HFFc6 (cell line): ENCODE measurements at regions not wholly inside any gene's neighbourhood (a gene's known extent, or its start where the extent isn't known, plus 50 kb on each side); places are given as distances from the start of the nearest gene placed in this dataset.
A peak's percentile ranks its signal among the peaks of the same experiment; 100 is the strongest.

ENCODE experiments used
- DNase-seq: peaks from one replicate; pipeline ENCODE4 v3.0.0-alpha.2; 2018
- H3K27ac Mint-ChIP-seq: 2 replicates; pipeline ENCODE4 v1.8.0; 2020; ENCODE audit warnings: mild to moderate bottlenecking, mixed read lengths
- H3K27me3 Mint-ChIP-seq: 2 replicates; pipeline ENCODE4 v1.8.0; 2021; ENCODE audit warnings: mild to moderate bottlenecking, moderate library complexity, mixed read lengths; ENCODE audit not compliant: insufficient read depth
- H3K36me3 Mint-ChIP-seq: 2 replicates; pipeline ENCODE4 v1.8.0; 2021; ENCODE audit warnings: low read depth, mixed read lengths
- H3K4me1 Mint-ChIP-seq: 2 replicates; pipeline ENCODE4 v1.8.0; 2020; ENCODE audit warnings: low read depth, mixed read lengths
- H3K4me3 Mint-ChIP-seq: 2 replicates; pipeline ENCODE4 v1.8.0; 2020; ENCODE audit warnings: mild to moderate bottlenecking, moderate library complexity, mixed read lengths
- H3K9me3 Mint-ChIP-seq: 2 replicates; pipeline ENCODE4 v1.8.0; 2020; ENCODE audit warnings: mild to moderate bottlenecking, mixed read lengths
- TF ChIP-seq, protein P1 (sequence below): fragments of 200-600 bp; sonication (generic); IDR thresholded peaks from 2 replicates; pipeline ENCODE4 v1.5.0; 2021; ENCODE audit warnings: antibody characterized with exemption, mild to moderate bottlenecking

GRCh38 chr7:110373859-110374258, 717.1 kb upstream of the LRRN3 start:
- Mint-ChIP-seq H3K4me1 (peaks cover 29% of the 10 kb centered on the region), H3K9me3 (no peaks in the 10 kb centered on the region), H3K4me3 (no peak overlapping the region), H3K27ac (peak overlapping the region; percentile 39; the same call in 1 of the 2 replicates), H3K36me3 (0 out of 2 replicates have a peak, but pooled peaks cover 8% of the 10 kb centered on the region), H3K27me3 (peaks cover 3% of the 10 kb centered on the region; the same call in 1 of the 2 replicates)
- DNase-seq: no peak
- TF ChIP-seq, protein P1, sequence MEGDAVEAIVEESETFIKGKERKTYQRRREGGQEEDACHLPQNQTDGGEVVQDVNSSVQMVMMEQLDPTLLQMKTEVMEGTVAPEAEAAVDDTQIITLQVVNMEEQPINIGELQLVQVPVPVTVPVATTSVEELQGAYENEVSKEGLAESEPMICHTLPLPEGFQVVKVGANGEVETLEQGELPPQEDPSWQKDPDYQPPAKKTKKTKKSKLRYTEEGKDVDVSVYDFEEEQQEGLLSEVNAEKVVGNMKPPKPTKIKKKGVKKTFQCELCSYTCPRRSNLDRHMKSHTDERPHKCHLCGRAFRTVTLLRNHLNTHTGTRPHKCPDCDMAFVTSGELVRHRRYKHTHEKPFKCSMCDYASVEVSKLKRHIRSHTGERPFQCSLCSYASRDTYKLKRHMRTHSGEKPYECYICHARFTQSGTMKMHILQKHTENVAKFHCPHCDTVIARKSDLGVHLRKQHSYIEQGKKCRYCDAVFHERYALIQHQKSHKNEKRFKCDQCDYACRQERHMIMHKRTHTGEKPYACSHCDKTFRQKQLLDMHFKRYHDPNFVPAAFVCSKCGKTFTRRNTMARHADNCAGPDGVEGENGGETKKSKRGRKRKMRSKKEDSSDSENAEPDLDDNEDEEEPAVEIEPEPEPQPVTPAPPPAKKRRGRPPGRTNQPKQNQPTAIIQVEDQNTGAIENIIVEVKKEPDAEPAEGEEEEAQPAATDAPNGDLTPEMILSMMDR: no peak

DNA sequence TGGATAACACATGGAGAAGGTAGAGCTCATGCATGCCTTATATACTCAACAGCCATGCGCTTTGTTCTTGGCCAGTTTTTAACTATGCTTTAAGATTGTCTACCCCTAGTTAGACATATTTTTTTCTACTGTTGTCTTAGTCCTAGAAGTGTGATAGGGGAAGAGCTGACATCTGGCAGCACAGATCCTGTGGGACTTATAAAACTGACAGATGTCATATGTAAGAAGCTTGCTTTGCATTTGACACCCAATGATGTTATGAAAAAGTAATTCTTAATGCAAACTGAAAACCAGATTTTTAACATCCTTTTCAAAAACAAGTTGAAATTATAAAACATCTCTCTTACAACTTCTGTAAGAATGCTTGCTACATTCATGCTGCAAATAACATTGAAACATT, 715.9 kb upstream of the LRRN3 start:
- Mint-ChIP-seq H3K9me3 (no peaks in the 10 kb centered on the region), H3K27ac (no peak overlapping the region), H3K4me3 (no peak overlapping the region), H3K4me1 (peaks cover 29% of the 10 kb centered on the region), H3K27me3 (peaks cover 2% of the 10 kb centered on the region; the same call in 1 of the 2 replicates), H3K36me3 (0 out of 2 replicates have a peak, but pooled peaks cover 8% of the 10 kb centered on the region)
- DNase-seq: no peak
- TF ChIP-seq, protein P1: no peak

GRCh38 chr7:110382736-110383135, 708.2 kb upstream of the LRRN3 start:
- Mint-ChIP-seq H3K27me3 (no peaks in the 10 kb centered on the region), H3K36me3 (no peaks in the 10 kb centered on the region), H3K27ac (no peak overlapping the region), H3K9me3 (no peaks in the 10 kb centered on the region), H3K4me1 (peaks cover 47% of the 10 kb centered on the region), H3K4me3 (no peak overlapping the region)
- TF ChIP-seq, protein P1: no peak
- DNase-seq: no peak

- DNase-seq: no peak
- Mint-ChIP-seq H3K27me3 (no peaks in the 10 kb centered on the region), H3K4me1 (peaks cover 59% of the 10 kb centered on the region), H3K4me3 (peak overlapping the region; percentile 2; the same call in 1 of the 2 replicates), H3K36me3 (no peaks in the 10 kb centered on the region), H3K27ac (no peak overlapping the region; the same call in 1 of the 2 replicates), H3K9me3 (no peaks in the 10 kb centered on the region)
- TF ChIP-seq, protein P1: no peak
Observed at GRCh38 chr7:110386006-110386405, 704.9 kb upstream of the LRRN3 start.

DNA sequence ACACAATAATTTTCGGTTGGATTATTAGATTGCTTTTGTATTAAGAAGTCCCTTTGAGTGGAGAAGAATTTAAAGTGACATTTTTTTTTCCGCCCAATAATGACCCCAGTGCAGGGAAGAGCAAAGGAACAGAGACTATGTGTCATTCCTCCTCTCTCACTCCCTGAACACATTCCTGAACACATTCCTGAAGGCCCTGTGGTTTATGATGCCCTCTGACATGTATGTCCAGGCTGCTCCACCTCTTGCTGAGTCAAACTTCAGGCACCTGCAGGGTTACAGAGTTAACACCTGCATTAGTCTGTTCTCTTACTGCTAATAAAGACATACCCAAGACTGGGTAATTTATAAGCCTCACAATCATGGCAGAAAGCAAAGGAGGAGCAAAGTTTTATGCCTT, 704.0 kb upstream of the LRRN3 start:
- H3K27ac Mint-ChIP-seq: no peak overlapping the region; the same call in 1 of the 2 replicates
- H3K36me3 Mint-ChIP-seq: no peaks in the 10 kb centered on the region
- H3K4me1 Mint-ChIP-seq: peaks cover 59% of the 10 kb centered on the region
- no peaks in the 10 kb centered on the region for H3K27me3 Mint-ChIP-seq
- TF ChIP-seq, protein P1: no peak
- peak; percentile 75 for DNase-seq
- H3K4me3 Mint-ChIP-seq: peak overlapping the region; percentile 16; the same call in 1 of the 2 replicates
- no peaks in the 10 kb centered on the region for H3K9me3 Mint-ChIP-seq

GRCh38 chr7:110387689-110388088, 703.2 kb upstream of the LRRN3 start:
- H3K36me3 Mint-ChIP-seq: no peaks in the 10 kb centered on the region
- no peak overlapping the region; the same call in 1 of the 2 replicates for H3K27ac Mint-ChIP-seq
- H3K4me1 Mint-ChIP-seq: peaks cover 57% of the 10 kb centered on the region
- no peaks in the 10 kb centered on the region for H3K9me3 Mint-ChIP-seq
- no peaks in the 10 kb centered on the region for H3K27me3 Mint-ChIP-seq
- DNase-seq: no peak
- TF ChIP-seq, protein P1: no peak
- H3K4me3 Mint-ChIP-seq: no peak overlapping the region
